ENCODE measurements at regions not wholly inside any gene's neighbourhood (a gene's known extent, or its start where the extent isn't known, plus 50 kb on each side); places are given as distances from the start of the nearest gene placed in this dataset.

DNA sequence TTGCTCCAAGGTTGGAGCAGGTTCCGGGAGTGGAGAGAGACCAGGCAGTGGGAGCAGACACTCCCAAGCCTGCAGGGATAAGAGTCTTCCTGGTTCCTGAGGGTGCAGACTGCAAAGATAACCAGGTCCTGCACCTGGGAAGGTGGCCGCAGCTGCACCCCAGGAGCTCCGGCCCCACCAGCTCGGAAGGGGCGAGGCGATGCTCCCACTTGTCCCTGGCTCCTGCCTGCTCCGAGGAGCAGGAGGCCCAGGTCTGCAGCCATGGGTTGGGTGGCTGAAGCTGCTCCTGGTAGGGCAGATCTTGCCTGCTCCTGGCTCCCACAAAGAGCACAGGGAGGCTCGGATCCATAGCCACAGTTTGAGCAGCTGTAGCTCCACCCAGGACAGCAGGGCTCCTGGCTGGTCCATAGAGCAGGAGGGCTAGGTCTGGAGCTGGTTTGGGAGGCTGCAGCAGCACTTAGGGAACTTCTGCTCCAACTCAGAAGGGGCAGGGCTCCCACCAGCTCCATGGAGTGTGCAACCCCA, 251.6 kb upstream of the GPC6 start (continued):
- TF ChIP-seq FOXM1 (IDR thresholded peaks at IDR 0.05; ENCODE audit: low read depth) = no peak
- TF ChIP-seq, protein P1, sequence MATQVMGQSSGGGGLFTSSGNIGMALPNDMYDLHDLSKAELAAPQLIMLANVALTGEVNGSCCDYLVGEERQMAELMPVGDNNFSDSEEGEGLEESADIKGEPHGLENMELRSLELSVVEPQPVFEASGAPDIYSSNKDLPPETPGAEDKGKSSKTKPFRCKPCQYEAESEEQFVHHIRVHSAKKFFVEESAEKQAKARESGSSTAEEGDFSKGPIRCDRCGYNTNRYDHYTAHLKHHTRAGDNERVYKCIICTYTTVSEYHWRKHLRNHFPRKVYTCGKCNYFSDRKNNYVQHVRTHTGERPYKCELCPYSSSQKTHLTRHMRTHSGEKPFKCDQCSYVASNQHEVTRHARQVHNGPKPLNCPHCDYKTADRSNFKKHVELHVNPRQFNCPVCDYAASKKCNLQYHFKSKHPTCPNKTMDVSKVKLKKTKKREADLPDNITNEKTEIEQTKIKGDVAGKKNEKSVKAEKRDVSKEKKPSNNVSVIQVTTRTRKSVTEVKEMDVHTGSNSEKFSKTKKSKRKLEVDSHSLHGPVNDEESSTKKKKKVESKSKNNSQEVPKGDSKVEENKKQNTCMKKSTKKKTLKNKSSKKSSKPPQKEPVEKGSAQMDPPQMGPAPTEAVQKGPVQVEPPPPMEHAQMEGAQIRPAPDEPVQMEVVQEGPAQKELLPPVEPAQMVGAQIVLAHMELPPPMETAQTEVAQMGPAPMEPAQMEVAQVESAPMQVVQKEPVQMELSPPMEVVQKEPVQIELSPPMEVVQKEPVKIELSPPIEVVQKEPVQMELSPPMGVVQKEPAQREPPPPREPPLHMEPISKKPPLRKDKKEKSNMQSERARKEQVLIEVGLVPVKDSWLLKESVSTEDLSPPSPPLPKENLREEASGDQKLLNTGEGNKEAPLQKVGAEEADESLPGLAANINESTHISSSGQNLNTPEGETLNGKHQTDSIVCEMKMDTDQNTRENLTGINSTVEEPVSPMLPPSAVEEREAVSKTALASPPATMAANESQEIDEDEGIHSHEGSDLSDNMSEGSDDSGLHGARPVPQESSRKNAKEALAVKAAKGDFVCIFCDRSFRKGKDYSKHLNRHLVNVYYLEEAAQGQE (IDR thresholded peaks at IDR 0.05; ENCODE audit: low read depth, low read length) = no peak

DNA sequence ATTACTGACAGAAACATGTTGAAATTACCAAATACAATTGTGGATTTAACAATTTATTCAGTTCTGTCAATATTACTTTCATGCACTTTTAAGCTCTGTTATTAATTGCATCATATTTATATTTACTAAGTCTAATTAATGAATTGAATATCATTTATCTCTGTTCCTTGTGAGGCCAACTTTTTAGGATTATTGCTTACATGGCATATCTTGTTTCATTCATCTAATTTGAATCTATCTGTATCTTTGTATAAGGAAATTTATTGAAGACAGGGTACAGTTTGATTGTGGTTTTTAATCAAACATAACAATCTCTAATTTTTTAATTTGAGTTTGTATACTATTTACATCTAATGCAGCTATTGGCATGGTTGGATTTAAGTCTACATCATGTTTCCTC, 249.9 kb upstream of the GPC6 start:
- H4K20me1 ChIP-seq (ENCODE audit: insufficient read depth) = no peaks in the 10 kb centered on the region
- TF ChIP-seq, protein P2, sequence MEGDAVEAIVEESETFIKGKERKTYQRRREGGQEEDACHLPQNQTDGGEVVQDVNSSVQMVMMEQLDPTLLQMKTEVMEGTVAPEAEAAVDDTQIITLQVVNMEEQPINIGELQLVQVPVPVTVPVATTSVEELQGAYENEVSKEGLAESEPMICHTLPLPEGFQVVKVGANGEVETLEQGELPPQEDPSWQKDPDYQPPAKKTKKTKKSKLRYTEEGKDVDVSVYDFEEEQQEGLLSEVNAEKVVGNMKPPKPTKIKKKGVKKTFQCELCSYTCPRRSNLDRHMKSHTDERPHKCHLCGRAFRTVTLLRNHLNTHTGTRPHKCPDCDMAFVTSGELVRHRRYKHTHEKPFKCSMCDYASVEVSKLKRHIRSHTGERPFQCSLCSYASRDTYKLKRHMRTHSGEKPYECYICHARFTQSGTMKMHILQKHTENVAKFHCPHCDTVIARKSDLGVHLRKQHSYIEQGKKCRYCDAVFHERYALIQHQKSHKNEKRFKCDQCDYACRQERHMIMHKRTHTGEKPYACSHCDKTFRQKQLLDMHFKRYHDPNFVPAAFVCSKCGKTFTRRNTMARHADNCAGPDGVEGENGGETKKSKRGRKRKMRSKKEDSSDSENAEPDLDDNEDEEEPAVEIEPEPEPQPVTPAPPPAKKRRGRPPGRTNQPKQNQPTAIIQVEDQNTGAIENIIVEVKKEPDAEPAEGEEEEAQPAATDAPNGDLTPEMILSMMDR (IDR thresholded peaks at IDR 0.05) = no peak
- H3K9me2 ChIP-seq = no peaks in the 10 kb centered on the region
- ChIA-PET CTCF (interaction anchor here (0.6 kb wide), 1 partner anchor 1460 kb away, joined by 3 read pairs; no protein-coding TSS in a partner anchor), POLR2A (no interaction called here)
- no peaks in the 10 kb centered on the region for H3K27me3 ChIP-seq (ENCODE audit: insufficient read depth)
- no peaks in the 10 kb centered on the region for H3F3A ChIP-seq (replicated peaks; ENCODE audit: insufficient read depth)
- H3K27ac ChIP-seq (ENCODE audit: low read depth in 2 of 2, low read length in 1 of 2) = no peak overlapping the region
- H3K4me1 ChIP-seq (ENCODE audit: control insufficient read depth in 1 of 2, insufficient read depth in 2 of 2, low read depth in 1 of 2, low read length in 1 of 2) = no peaks in the 10 kb centered on the region
- H3K9ac ChIP-seq = no peak overlapping the region
- H3K4me2 ChIP-seq = no peak overlapping the region
- H2AFZ ChIP-seq (ENCODE audit: low read depth) = no peak overlapping the region
- DNase-seq = no peak
- H3K79me2 ChIP-seq (ENCODE audit: insufficient read depth) = no peaks in the 10 kb centered on the region
- no peak overlapping the region for H3K4me3 ChIP-seq (ENCODE audit: low read depth in 2 of 2, low read length in 1 of 2)
- no peaks in the 10 kb centered on the region for H3K9me3 ChIP-seq
- H3K36me3 ChIP-seq (replicated peaks in 1 of 2; ENCODE audit: control insufficient read depth in 1 of 2, insufficient read depth in 2 of 2, low read length in 1 of 2) = no peaks in the 10 kb centered on the region

DNA sequence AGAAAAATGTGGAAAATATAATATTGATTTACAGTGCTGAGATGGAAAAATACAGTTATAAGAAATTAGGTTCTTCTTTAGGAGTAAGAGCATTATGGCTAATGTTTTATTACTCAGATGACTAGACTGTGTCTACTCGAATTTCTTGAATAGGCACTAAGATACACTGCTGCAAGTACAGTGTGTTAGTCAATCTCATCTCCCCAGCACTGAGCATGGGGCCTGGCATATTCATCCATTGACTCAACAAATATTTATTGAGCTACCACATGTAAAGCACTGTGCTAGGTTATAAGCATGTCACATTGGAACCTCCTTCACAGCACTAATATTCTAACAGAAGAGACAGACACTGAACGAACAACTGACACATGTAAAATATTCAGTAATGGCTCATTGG, 242.5 kb upstream of the GPC6 start:
- Histone ChIP-seq H3K27me3 (ENCODE audit: insufficient read depth) (no peaks in the 10 kb centered on the region), H4K20me1 (ENCODE audit: insufficient read depth) (no peaks in the 10 kb centered on the region), H3K9ac (no peak overlapping the region), H3K4me3 (ENCODE audit: low read depth in 2 of 2, low read length in 1 of 2) (no peak overlapping the region), H3K79me2 (ENCODE audit: insufficient read depth) (no peaks in the 10 kb centered on the region), H3K9me3 (no peaks in the 10 kb centered on the region), H3K4me2 (no peak overlapping the region), H3K36me3 (replicated peaks in 1 of 2; ENCODE audit: control insufficient read depth in 1 of 2, insufficient read depth in 2 of 2, low read length in 1 of 2) (no peaks in the 10 kb centered on the region), H3K9me2 (no peaks in the 10 kb centered on the region), H3K4me1 (ENCODE audit: control insufficient read depth in 1 of 2, insufficient read depth in 2 of 2, low read depth in 1 of 2, low read length in 1 of 2) (no peaks in the 10 kb centered on the region), H3F3A (replicated peaks; ENCODE audit: insufficient read depth) (no peaks in the 10 kb centered on the region), H3K27ac (ENCODE audit: low read depth in 2 of 2, low read length in 1 of 2) (no peak overlapping the region), H2AFZ (ENCODE audit: low read depth) (no peak overlapping the region)
- ChIA-PET POLR2A (no interaction called here), CTCF (interaction anchor here (1.0 kb wide), 1 partner anchor 123 kb away, joined by 3 read pairs; no protein-coding TSS in a partner anchor)
- DNase-seq = no peak
- 28% methylated on average over 2 of the region's 2 CpGs for WGBS (ENCODE audit: low lambda C conversion rate)
- no peak for TF ChIP-seq EP300 (IDR thresholded peaks at IDR 0.05; ENCODE audit: borderline replicate concordance in 1 of 2, low read depth in 1 of 2, low read length in 1 of 2)
- no peak for TF ChIP-seq SIN3A (IDR thresholded peaks at IDR 0.05; ENCODE audit: borderline replicate concordance, low read depth, low read length)
- TF ChIP-seq, protein P3, sequence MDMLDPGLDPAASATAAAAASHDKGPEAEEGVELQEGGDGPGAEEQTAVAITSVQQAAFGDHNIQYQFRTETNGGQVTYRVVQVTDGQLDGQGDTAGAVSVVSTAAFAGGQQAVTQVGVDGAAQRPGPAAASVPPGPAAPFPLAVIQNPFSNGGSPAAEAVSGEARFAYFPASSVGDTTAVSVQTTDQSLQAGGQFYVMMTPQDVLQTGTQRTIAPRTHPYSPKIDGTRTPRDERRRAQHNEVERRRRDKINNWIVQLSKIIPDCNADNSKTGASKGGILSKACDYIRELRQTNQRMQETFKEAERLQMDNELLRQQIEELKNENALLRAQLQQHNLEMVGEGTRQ (IDR thresholded peaks at IDR 0.05; ENCODE audit: borderline replicate concordance, low read depth, low read length) = no peak
- TF ChIP-seq RAD21 (IDR thresholded peaks at IDR 0.05; ENCODE audit: low read length) = no peak
- no peak for TF ChIP-seq FOXJ3 (CRISPR knock-in tag; IDR thresholded peaks at IDR 0.05)
- no peak for TF ChIP-seq NFIC (IDR thresholded peaks at IDR 0.05; ENCODE audit: borderline replicate concordance)
- TF ChIP-seq, protein P4, sequence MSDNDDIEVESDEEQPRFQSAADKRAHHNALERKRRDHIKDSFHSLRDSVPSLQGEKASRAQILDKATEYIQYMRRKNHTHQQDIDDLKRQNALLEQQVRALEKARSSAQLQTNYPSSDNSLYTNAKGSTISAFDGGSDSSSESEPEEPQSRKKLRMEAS (IDR thresholded peaks at IDR 0.05; ENCODE audit: low read depth) = no peak
- TF ChIP-seq, protein P5, sequence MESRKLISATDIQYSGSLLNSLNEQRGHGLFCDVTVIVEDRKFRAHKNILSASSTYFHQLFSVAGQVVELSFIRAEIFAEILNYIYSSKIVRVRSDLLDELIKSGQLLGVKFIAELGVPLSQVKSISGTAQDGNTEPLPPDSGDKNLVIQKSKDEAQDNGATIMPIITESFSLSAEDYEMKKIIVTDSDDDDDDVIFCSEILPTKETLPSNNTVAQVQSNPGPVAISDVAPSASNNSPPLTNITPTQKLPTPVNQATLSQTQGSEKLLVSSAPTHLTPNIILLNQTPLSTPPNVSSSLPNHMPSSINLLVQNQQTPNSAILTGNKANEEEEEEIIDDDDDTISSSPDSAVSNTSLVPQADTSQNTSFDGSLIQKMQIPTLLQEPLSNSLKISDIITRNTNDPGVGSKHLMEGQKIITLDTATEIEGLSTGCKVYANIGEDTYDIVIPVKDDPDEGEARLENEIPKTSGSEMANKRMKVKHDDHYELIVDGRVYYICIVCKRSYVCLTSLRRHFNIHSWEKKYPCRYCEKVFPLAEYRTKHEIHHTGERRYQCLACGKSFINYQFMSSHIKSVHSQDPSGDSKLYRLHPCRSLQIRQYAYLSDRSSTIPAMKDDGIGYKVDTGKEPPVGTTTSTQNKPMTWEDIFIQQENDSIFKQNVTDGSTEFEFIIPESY (IDR thresholded peaks at IDR 0.05; ENCODE audit: borderline replicate concordance, low read depth) = no peak
- TF ChIP-seq GATA2 (CRISPR knock-in tag; IDR thresholded peaks at IDR 0.05) = no peak
- no peak for TF ChIP-seq RCOR1 (IDR thresholded peaks at IDR 0.05; ENCODE audit: low read length)

Measured in SK-N-SH (cell line).